Lung microvascular endothelial cell (primary cell): ENCODE measurements at regions not wholly inside any gene's neighbourhood (a gene's known extent, or its start where the extent isn't known, plus 50 kb on each side); places are given as distances from the start of the nearest gene placed in this dataset.
"Not testable (repeated sequence)": the region's sequence is repeated elsewhere in the genome, so short reads cannot be mapped to it uniquely, and the experiment has no call there.

Experiments
- DNase-seq, 2 donors: peaks; one replicate each; pipeline versions ENCODE4 v3.0.0 to v3.0.0-alpha.2; 2010; ENCODE audit warnings: low read depth in 2 of 2

DNA sequence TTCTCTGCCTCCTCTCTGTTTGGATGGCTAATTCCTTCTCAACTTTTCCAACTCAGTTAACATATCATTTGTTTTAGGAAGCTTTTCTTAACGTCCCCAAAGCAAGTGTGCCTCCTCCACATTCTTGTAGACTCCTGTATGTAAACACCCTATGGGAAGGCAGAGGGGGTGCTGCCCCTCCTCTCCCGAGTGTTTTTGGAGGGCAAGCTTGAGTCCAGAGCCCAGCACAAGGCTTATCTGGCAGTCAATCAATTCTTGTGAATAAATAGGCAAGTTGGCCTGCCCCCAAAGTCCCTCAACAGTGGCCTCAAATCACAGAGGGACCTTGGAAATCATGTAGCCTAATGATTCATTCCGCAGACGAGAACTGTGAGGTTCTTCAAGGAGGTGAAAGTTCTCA lies 305.6 kb downstream of the RPS24 start:
- no peak for DNase-seq

GRCh38 chr10:78341953-78342614 lies 308.4 kb downstream of the RPS24 start:
- DNase-seq: no peak

DNA sequence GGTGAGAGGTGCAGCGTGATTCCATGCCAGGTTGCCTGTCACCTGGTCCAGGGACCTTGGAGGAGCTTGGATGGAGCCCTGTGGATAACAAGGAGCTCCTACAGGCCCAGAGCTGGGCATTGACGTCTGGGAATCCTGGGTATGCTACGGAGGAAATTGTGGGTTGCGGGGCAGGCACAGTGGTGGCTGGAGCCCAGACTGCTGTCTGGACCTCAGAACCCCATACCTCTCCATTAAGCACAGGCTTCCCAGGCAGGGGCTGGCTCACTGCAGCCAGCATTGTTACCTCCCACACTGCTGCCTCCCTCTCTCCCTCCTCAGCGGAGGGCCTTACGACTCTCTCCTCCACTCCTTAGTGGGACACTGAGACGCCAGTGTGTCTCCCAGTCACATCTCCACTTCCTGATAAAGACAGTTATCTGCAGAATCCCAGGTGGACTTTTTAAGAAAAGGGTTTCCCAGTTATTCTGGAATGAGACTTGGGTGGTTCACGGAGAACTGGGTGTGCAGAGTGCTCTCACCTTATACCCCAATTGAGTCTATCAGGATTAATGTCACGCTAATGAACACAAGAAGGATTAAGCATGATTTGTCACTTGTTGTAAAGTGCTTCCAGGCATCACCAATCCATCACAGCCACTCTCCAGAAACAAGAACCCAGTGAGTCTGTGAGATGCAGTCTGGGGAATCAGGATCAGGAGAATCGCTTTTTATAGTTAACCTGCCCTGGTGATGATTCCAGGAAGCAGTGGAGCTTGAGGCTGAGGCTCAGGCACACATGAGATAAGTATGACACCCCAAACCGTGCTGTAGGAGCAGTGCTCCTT lies 309.4 kb downstream of the RPS24 start:
- no peak for DNase-seq

- DNase-seq: not testable (repeated sequence)
Observed at GRCh38 chr10:78344257-78344656, 310.6 kb downstream of the RPS24 start.

GRCh38 chr10:78345515-78345914 lies 311.9 kb downstream of the RPS24 start:
- DNase-seq: not testable (repeated sequence)

DNA sequence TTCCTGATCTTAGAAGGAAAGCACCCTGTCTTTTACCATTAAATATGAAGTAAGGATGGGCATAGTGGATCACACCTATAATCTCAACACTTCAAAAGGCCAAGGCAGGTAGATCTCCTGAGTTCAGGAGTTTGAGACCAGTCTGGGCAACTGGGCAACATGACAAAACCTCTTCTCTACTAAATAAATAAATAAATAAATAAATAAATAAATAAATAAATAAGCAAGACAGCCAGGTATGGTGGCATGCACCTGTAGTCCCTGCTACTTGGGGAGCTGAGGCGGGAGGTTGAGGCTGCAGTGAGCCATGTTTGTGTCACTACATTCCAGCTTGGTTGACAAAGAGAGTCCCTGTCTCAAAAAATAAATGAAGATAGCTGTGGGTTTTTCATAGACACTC lies 313.1 kb downstream of the RPS24 start:
- no peak for DNase-seq

GRCh38 chr10:78348411-78349164 lies 314.9 kb downstream of the RPS24 start:
- DNase-seq: no peak

DNA sequence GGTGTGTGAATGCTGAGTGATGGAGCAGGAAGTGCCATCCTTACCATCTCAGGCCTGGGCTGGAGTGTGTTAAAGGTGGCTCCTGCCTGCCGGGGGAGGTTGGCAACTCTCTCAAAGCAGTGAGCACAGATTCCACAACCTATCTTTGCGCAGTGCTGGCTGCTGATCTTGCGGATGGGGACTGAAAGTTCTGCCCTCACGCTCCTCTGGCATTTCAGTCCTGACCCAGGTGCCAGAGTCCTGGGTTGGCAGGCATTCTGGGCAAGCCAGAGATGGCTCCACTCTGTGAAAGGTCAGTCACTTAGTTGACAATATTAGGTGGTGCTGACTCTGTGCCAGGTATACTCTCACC lies 315.5 kb downstream of the RPS24 start:
- no peak for DNase-seq

DNA sequence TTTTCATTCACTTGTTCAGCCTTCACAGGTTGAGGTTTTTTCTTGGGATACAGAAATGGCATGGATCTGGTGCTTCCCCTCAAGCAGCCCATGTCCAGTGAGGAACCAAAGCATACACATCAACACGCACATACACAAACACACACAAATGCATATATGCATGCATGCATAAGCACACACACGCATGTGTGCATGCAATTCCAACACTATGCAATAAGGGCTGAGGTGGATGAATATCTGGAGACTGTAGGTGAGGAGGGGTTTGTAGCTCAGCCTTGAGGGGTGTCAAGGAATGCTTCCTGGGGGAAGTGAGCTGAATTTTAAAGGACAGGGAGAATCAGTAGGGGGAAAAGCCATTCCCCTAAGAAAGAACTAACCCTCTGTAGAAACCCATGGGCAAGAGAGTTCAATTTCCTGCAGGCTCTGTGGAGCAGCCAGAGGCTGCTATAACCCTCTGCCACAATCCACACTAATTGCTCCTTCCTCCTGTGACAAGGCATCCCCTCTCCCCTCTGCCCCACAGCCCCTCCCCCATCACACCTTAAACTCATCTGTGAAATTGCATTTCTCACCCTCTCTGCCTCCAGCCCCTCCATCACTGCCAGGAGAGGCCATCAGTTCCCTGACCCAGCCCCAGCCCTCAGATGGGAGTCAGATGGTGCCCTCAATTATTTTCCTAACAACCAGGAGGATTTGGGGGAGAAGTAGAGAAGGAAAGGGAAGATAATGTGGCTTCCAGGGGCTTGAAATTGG lies 316.4 kb downstream of the RPS24 start:
- DNase-seq: no peak

DNA sequence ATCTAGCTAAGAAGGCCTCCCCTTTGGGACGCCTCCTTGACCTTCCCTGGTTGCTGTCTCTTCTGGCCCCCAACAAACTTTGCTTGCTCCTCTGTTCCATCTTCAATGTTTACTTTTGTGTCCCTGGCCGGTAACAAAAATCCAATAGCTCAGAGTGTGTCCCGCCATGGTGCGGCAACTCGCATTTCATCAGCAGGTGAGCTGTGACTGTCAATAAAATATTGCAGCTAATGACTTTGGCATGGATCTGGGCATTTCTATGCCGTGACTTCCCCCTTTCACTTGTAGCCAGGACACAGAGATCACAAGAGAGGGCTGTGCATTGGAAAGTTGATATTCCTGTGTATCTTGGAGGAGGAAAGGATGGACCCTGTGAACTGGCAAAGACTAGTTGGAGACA lies 317.6 kb downstream of the RPS24 start:
- DNase-seq: no peak

DNA sequence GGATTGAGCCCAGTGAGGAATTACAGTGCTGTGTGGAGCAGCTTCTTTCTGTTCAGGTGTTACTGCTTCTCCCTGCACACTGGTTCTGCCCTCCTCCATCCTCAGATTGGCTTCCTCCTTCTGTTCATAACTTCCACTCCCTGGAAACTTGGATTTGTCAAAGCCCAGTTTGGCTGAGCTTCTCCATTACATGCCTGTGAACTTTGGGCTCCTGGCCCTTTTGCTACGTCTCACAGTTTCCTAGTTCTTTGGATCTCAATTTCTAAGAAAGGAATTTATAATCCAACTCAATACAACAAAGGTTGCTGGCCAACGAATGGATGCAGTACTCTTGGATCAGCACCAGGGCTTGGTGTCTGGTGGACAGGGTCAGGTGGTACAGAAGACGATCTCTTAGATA lies 318.1 kb downstream of the RPS24 start:
- no peak for DNase-seq

DNA sequence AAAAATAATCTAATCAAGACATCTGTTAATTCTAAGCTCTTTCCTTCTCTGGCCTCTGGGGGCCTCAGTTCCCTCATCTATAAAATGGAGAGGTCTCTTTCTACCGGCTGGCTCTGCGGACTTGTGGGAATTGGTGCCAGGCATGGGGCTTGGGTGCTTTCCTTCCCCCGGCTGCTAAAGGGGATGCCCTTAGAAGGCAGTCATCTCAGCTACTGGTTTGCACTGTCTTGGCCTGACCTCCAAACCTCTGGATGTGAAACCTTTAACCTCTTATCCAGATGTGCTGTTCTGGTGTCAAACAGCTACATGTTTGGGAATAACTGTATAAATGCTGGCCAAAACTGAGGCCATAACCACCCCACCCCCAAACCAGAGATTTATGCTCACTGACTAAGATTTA lies 320.0 kb downstream of the RPS24 start:
- no peak for DNase-seq

DNA sequence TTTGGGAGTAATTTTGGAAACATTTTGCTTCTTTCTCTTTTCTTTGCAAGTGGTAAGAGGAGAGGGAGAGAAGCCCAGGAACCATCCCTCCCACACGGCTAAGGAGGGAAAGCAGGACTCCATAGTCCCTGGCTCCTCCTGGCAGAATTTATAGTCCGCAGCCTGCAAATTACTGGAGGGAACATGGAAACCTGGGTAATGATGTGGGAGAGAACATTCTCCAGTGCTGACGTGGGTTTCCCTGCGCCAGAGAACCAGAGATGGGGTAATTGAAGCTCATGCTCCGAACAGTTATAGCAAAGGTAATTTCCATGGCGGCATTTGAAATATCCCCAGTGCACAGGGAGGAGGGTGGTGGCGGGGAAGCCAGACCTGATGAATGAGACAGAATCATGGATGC lies 320.4 kb downstream of the RPS24 start:
- no peak for DNase-seq

- DNase-seq: no peak
Observed at GRCh38 chr10:78356291-78356900, 322.7 kb downstream of the RPS24 start.

GRCh38 chr10:78357141-78358063 lies 323.7 kb downstream of the RPS24 start:
- no peak for DNase-seq

- no peak for DNase-seq
Observed at GRCh38 chr10:78358351-78358750, 324.7 kb downstream of the RPS24 start.

GRCh38 chr10:78358982-78359381 lies 325.3 kb downstream of the RPS24 start:
- DNase-seq: no peak

- no peak for DNase-seq
Observed at GRCh38 chr10:78359640-78360091, 326.0 kb downstream of the RPS24 start.

DNA sequence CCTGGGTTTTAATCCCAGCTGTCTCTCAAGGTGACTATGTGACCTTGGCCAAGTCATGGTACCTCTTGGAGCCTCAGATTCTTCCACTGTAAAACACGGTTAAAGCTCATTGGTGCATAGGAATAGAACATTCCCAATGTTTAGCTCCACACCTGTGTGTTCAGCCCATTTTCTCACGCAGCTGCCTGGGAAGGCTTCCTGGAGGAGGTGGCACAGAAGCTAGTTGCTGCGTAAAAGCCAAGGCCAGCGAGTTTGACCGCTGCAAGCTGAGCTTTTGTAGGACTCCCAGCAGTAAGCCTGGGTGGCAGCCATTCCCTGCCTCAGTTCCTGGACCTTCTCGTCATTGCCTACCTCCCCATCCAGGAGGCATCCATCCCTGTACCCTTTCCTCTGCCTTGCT lies 326.6 kb downstream of the RPS24 start:
- no peak for DNase-seq

DNA sequence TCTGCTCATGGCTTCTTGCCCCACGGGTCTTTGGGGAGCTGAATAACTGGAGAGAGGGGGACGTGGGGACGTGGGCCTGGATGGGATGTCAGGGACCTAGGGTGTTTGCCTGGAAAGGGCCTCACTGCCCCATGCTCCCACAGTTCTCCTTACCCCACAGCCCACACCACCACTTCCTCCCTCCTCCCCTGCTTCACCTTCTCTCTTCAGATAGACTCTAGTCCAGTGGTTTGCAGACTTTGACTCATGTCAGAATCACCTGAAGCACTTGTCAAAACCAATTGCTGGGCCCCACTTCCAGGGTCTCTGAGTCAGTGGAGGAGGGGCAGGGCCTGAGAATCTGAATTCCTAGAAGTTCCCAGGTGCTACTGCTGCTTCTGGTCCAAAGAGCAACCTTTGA lies 327.4 kb downstream of the RPS24 start:
- no peak for DNase-seq
